ENCODE measurements at regions not wholly inside any gene's neighbourhood (a gene's known extent, or its start where the extent isn't known, plus 50 kb on each side); places are given as distances from the start of the nearest gene placed in this dataset.

GRCh38 chr14:25122843-25123242 lies 72.9 kb upstream of the STXBP6 start:
- no peak overlapping the region for H3K27ac Mint-ChIP-seq (ENCODE audit: unreplicated experiment)
- H3K4me1 Mint-ChIP-seq (ENCODE audit: low read depth, unreplicated experiment) = peaks cover 3% of the 10 kb centered on the region
- intact Hi-C loops (cut with micrococcal nuclease; ENCODE audit: unreplicated experiment) = no loop called here
- H3K27me3 Mint-ChIP-seq (ENCODE audit: unreplicated experiment) = no peaks in the 10 kb centered on the region
- no peak for TF ChIP-seq CTCF (IDR thresholded peaks at IDR 0.05; ENCODE audit: unreplicated experiment)
- CTCF ChIA-PET = no interaction called here
- no TSS peak for BruUV-seq (replicated peaks)
- no peak for DNase-seq
- H3K9me3 Mint-ChIP-seq (ENCODE audit: low read depth, unreplicated experiment) = no peaks in the 10 kb centered on the region
- H3K4me3 Mint-ChIP-seq (ENCODE audit: low read depth, unreplicated experiment) = no peak overlapping the region
- no peaks in the 10 kb centered on the region for H3K36me3 Mint-ChIP-seq (ENCODE audit: insufficient read depth, unreplicated experiment)

- Mint-ChIP-seq H3K9me3 (ENCODE audit: low read depth, unreplicated experiment) (no peaks in the 10 kb centered on the region), H3K27me3 (ENCODE audit: unreplicated experiment) (no peaks in the 10 kb centered on the region), H3K4me3 (ENCODE audit: low read depth, unreplicated experiment) (no peak overlapping the region), H3K36me3 (ENCODE audit: insufficient read depth, unreplicated experiment) (no peaks in the 10 kb centered on the region), H3K4me1 (ENCODE audit: low read depth, unreplicated experiment) (no peaks in the 10 kb centered on the region), H3K27ac (ENCODE audit: unreplicated experiment) (no peak overlapping the region)
- CTCF ChIA-PET = no interaction called here
- DNase-seq = no peak
- intact Hi-C loops (cut with micrococcal nuclease; ENCODE audit: unreplicated experiment) = no loop called here
- no peak for TF ChIP-seq CTCF (IDR thresholded peaks at IDR 0.05; ENCODE audit: unreplicated experiment)
- no TSS peak for BruUV-seq (replicated peaks)
Measured at GRCh38 chr14:25122211-25122610, 72.3 kb upstream of the STXBP6 start.

GRCh38 chr14:25121337-25122129 lies 71.6 kb upstream of the STXBP6 start:
- H3K36me3 Mint-ChIP-seq (ENCODE audit: insufficient read depth, unreplicated experiment) = no peaks in the 10 kb centered on the region
- no peak overlapping the region for H3K4me3 Mint-ChIP-seq (ENCODE audit: low read depth, unreplicated experiment)
- no peak for DNase-seq
- no peaks in the 10 kb centered on the region for H3K27me3 Mint-ChIP-seq (ENCODE audit: unreplicated experiment)
- no TSS peak for BruUV-seq (replicated peaks)
- no peak overlapping the region for H3K27ac Mint-ChIP-seq (ENCODE audit: unreplicated experiment)
- intact Hi-C loops (cut with micrococcal nuclease; ENCODE audit: unreplicated experiment) = no loop called here
- no peaks in the 10 kb centered on the region for H3K9me3 Mint-ChIP-seq (ENCODE audit: low read depth, unreplicated experiment)
- CTCF ChIA-PET = interaction anchor here (0.6 kb wide), 1 partner anchor 125 kb away, joined by 3 read pairs; no protein-coding TSS in a partner anchor
- H3K4me1 Mint-ChIP-seq (ENCODE audit: low read depth, unreplicated experiment) = no peaks in the 10 kb centered on the region
- no peak for TF ChIP-seq CTCF (IDR thresholded peaks at IDR 0.05; ENCODE audit: unreplicated experiment)

- Mint-ChIP-seq H3K4me3 (ENCODE audit: low read depth, unreplicated experiment) (no peak overlapping the region), H3K36me3 (ENCODE audit: insufficient read depth, unreplicated experiment) (no peaks in the 10 kb centered on the region), H3K4me1 (ENCODE audit: low read depth, unreplicated experiment) (no peaks in the 10 kb centered on the region), H3K27ac (ENCODE audit: unreplicated experiment) (no peak overlapping the region), H3K9me3 (ENCODE audit: low read depth, unreplicated experiment) (no peaks in the 10 kb centered on the region), H3K27me3 (ENCODE audit: unreplicated experiment) (no peaks in the 10 kb centered on the region)
- BruUV-seq (replicated peaks) = no TSS peak
- intact Hi-C loops (cut with micrococcal nuclease; ENCODE audit: unreplicated experiment) = no loop called here
- TF ChIP-seq CTCF (IDR thresholded peaks at IDR 0.05; ENCODE audit: unreplicated experiment) = no peak
- no peak for DNase-seq
- CTCF ChIA-PET = no interaction called here
Measured at GRCh38 chr14:25120261-25120660, 70.3 kb upstream of the STXBP6 start.

Data from Calu3 (cell line).